ENCODE measurements at regions not wholly inside any gene's neighbourhood (a gene's known extent, or its start where the extent isn't known, plus 50 kb on each side); places are given as distances from the start of the nearest gene placed in this dataset.

- Histone ChIP-seq H3K27me3 (replicated peaks in 1 of 4; ENCODE audit: control insufficient read depth in 3 of 4, extremely low read depth in 1 of 4, insufficient read depth in 3 of 4, low read length in 3 of 4) (no peaks in the 10 kb centered on the region), H3K27ac (ENCODE audit: low read depth, low read length) (no peak overlapping the region), H4K5ac (ENCODE audit: insufficient read length, low read depth, low read length) (no peak overlapping the region), H3K18ac (ENCODE audit: extremely low read depth, low read length) (no peak overlapping the region), H3K79me2 (ENCODE audit: control insufficient read depth in 1 of 2, insufficient read depth in 2 of 2, low read length in 2 of 2) (no peaks in the 10 kb centered on the region), H3K14ac (ENCODE audit: insufficient read length) (no peak overlapping the region), H3K9me3 (ENCODE audit: insufficient read depth in 2 of 2, low read depth in 1 of 2, low read length in 1 of 2) (no peaks in the 10 kb centered on the region), H3K23ac (ENCODE audit: insufficient read length) (no peak overlapping the region), H3K36me3 (ENCODE audit: control insufficient read depth in 2 of 4, insufficient read depth in 4 of 4, low read length in 3 of 4) (no peaks in the 10 kb centered on the region), H3K4me2 (ENCODE audit: insufficient read depth in 1 of 2, low read depth in 2 of 2, low read length in 2 of 2) (no peak overlapping the region), H3K79me1 (ENCODE audit: low read depth, low read length) (no peaks in the 10 kb centered on the region), H3K56ac (replicated peaks; ENCODE audit: insufficient read length, low read depth, low read length) (no peak overlapping the region), H4K8ac (ENCODE audit: extremely low read depth, insufficient read depth, low read length) (no peak overlapping the region), H3K4me1 (replicated peaks in 1 of 4; ENCODE audit: control insufficient read depth in 3 of 4, insufficient read depth in 4 of 4, low read length in 3 of 4) (no peaks in the 10 kb centered on the region), H2BK15ac (ENCODE audit: low read length) (no peak overlapping the region), H2AK5ac (ENCODE audit: low read depth, low read length) (no peak overlapping the region), H4K20me1 (replicated peaks in 1 of 2; ENCODE audit: control insufficient read depth in 1 of 2, insufficient read depth in 2 of 2, low read length in 2 of 2) (no peaks in the 10 kb centered on the region), H2BK12ac (ENCODE audit: low read depth, low read length) (no peak overlapping the region), H2BK120ac (replicated peaks; ENCODE audit: low read depth, low read length) (no peak overlapping the region), H3K23me2 (ENCODE audit: low read depth, low read length) (no peaks in the 10 kb centered on the region), H3K4ac (replicated peaks; ENCODE audit: insufficient read length, low read depth, low read length) (no peak overlapping the region), H2BK20ac (ENCODE audit: low read length) (no peak overlapping the region), H2AFZ (ENCODE audit: low read length) (no peak overlapping the region), H3K4me3 (ENCODE audit: extremely low read depth in 1 of 4, insufficient read depth in 2 of 4, low read depth in 3 of 4, low read length in 4 of 4) (no peak overlapping the region), H4K91ac (replicated peaks; ENCODE audit: insufficient read length, low read length) (no peak overlapping the region), H3K9ac (replicated peaks in 1 of 4; ENCODE audit: extremely low read depth in 1 of 4, low read depth in 3 of 4, low read length in 3 of 4) (no peak overlapping the region), H2BK5ac (ENCODE audit: low read depth, low read length) (no peak overlapping the region)
- ChIA-PET POLR2A (ENCODE audit: partially characterized antibody) (no interaction called here), CTCF (ENCODE audit: partially characterized antibody) (no interaction called here)
- FAIRE-seq = no peak
- TF ChIP-seq RXRA (IDR thresholded peaks at IDR 0.05; ENCODE audit: insufficient read depth, low read depth, low read length) (no peak), NRF1 (IDR thresholded peaks at IDR 0.05; ENCODE audit: low read depth, low read length) (no peak), RNF2 (IDR thresholded peaks at IDR 0.05; ENCODE audit: borderline replicate concordance, low read depth, low read length, missing control alignments, poor library complexity, severe bottlenecking) (no peak), CHD2 (IDR thresholded peaks at IDR 0.05; ENCODE audit: low read length) (no peak), SP4 (IDR thresholded peaks at IDR 0.05; ENCODE audit: low read length) (no peak), CHD1 (IDR thresholded peaks at IDR 0.05; ENCODE audit: low read depth, low read length) (no peak), GABPA (IDR thresholded peaks at IDR 0.05; ENCODE audit: borderline replicate concordance, insufficient read depth, low read length) (no peak), KDM1A (IDR thresholded peaks at IDR 0.05; ENCODE audit: borderline replicate concordance, low read length) (no peak), GTF2F1 (IDR thresholded peaks at IDR 0.05; ENCODE audit: borderline replicate concordance, low read depth, low read length) (no peak)
- WGBS, 2 experiments (ENCODE audit: extremely low coverage in 1 of 2, insufficient coverage in 1 of 2, insufficient read length in 1 of 2, insufficient replicate concordance in 2 of 2, low coverage in 1 of 2, low lambda C conversion rate in 2 of 2, missing lambda C conversion rate in 1 of 2) = 89% methylated on average over 2 of the region's 2 CpGs; no CpG with 5 or more reads in 1 of the 2 experiments
- DNase-seq (ENCODE audit: low read depth in 1 of 2, low spot score in 2 of 2) = no peak
Observed at GRCh38 chr5:143660625-143661024, 151.3 kb upstream of the HMHB1 start.
